Uterus (tissue), 3 donors: ENCODE measurements at regions not wholly inside any gene's neighbourhood (a gene's known extent, or its start where the extent isn't known, plus 50 kb on each side); places are given as distances from the start of the nearest gene placed in this dataset.

Experiments used
- DNase-seq, 2 donors: peaks; one replicate each; pipeline ENCODE4 v3.0.0-alpha.2; 2019 to 2020
- H3K27ac ChIP-seq, 2 donors: fragments of 200-600 bp; sonication (generic); 1 replicate in 1 of 2; 2 replicates in 1 of 2; pipeline ENCODE4 v1.5.1; 2016 to 2018
- H3K27me3 ChIP-seq, 2 donors: fragments of 200-600 bp; sonication (generic); one replicate each; pipeline ENCODE4 v1.5.1; 2018 to 2019; ENCODE audit warnings: control low read depth in 1 of 2
- H3K36me3 ChIP-seq, 2 donors: fragments of 200-600 bp; sonication (generic); one replicate each; pipeline ENCODE4 v1.5.1; 2019; ENCODE audit warnings: control low read depth in 1 of 2
- H3K4me1 ChIP-seq, 2 donors: fragments of 200-600 bp; sonication (generic); one replicate each; pipeline ENCODE4 v1.5.1; 2018 to 2019; ENCODE audit warnings: control low read depth in 1 of 2
- H3K4me3 ChIP-seq, 2 donors: fragments of 200-600 bp; sonication (generic); 1 replicate in 1 of 2; 2 replicates in 1 of 2; pipeline ENCODE4 v1.5.1; 2018 to 2019; ENCODE audit warnings: mild to moderate bottlenecking in 1 of 2
- H3K9me3 ChIP-seq, 2 donors: fragments of 200-600 bp; sonication (generic); one replicate each; pipeline ENCODE4 v1.5.1; 2019; ENCODE audit warnings: control low read depth in 1 of 2
- CTCF ChIP-seq, 4 experiments: fragments of 200-600 bp in 2 of 4; fragments of 450-650 bp in 2 of 4; sonication (generic) in 2 of 4; IDR thresholded peaks; one replicate each; pipeline ENCODE4 v1.5.1; 2016 to 2019; ENCODE audit warnings: antibody characterized with exemption in 4 of 4, mild to moderate bottlenecking in 2 of 4, moderate library complexity in 1 of 4
- POLR2A ChIP-seq, 2 donors: fragments of 450-650 bp; IDR thresholded peaks; one replicate each; pipeline ENCODE4 v1.6.1; 2016; ENCODE audit warnings: antibody characterized with exemption in 2 of 2, mild to moderate bottlenecking in 1 of 2, moderate library complexity in 1 of 2
- intact Hi-C: fragments of 100-400 bp; cut with DNase I; formaldehyde crosslinking; loops from one replicate; pipeline ENCODE4 v1.15.1; 2023; ENCODE audit warnings: low total_unique reads
- donor health status: DM: yes; HTN: yes; CAD: no.

GRCh38 chr3:152071315-152071714 lies 197.4 kb upstream of the MBNL1 start:
- intact Hi-C loops = no loop called here
- H3K9me3 ChIP-seq = no peaks in the 10 kb centered on the region
- H3K27me3 ChIP-seq = no peaks in the 10 kb centered on the region
- no peak overlapping the region for H3K4me3 ChIP-seq
- H3K4me1 ChIP-seq = no peaks in the 10 kb centered on the region
- no peak overlapping the region for H3K27ac ChIP-seq
- TF ChIP-seq POLR2A (IDR thresholded peaks at IDR 0.05) = no peak
- TF ChIP-seq CTCF (IDR thresholded peaks at IDR 0.05) = no peak
- DNase-seq = no peak
- H3K36me3 ChIP-seq = no peaks in the 10 kb centered on the region

- Histone ChIP-seq H3K27ac (no peak overlapping the region), H3K27me3 (no peaks in the 10 kb centered on the region), H3K36me3 (no peaks in the 10 kb centered on the region), H3K4me3 (no peak overlapping the region), H3K4me1 (no peaks in the 10 kb centered on the region), H3K9me3 (no peaks in the 10 kb centered on the region)
- TF ChIP-seq POLR2A (IDR thresholded peaks at IDR 0.05) = no peak
- peak in 3 of 4 experiments; percentile 18 to 30 (median 19) for TF ChIP-seq CTCF (IDR thresholded peaks at IDR 0.05)
- intact Hi-C loops = no loop called here
- DNase-seq = no peak
These were observed 196.8 kb upstream of the MBNL1 start for GRCh38 chr3:152071924-152072323.

GRCh38 chr3:152073267-152073666 lies 195.5 kb upstream of the MBNL1 start:
- TF ChIP-seq CTCF (IDR thresholded peaks at IDR 0.05) (peak in 3 of 4 experiments; percentile 28 to 34 (median 33)), POLR2A (IDR thresholded peaks at IDR 0.05) (no peak)
- Histone ChIP-seq H3K4me3 (no peak overlapping the region), H3K4me1 (no peaks in the 10 kb centered on the region), H3K27ac (no peak overlapping the region), H3K36me3 (no peaks in the 10 kb centered on the region), H3K27me3 (no peaks in the 10 kb centered on the region), H3K9me3 (no peaks in the 10 kb centered on the region)
- no peak for DNase-seq
- intact Hi-C loops = no loop called here

- Histone ChIP-seq H3K4me3 (no peak overlapping the region), H3K4me1 (no peaks in the 10 kb centered on the region), H3K36me3 (no peaks in the 10 kb centered on the region), H3K9me3 (no peaks in the 10 kb centered on the region), H3K27me3 (no peaks in the 10 kb centered on the region), H3K27ac (no peak overlapping the region)
- no peak for DNase-seq
- intact Hi-C loops = no loop called here
- TF ChIP-seq POLR2A (IDR thresholded peaks at IDR 0.05) = no peak
- no peak for TF ChIP-seq CTCF (IDR thresholded peaks at IDR 0.05)
These were observed 192.6 kb upstream of the MBNL1 start for GRCh38 chr3:152076148-152076547.

- Histone ChIP-seq H3K4me3 (no peak overlapping the region), H3K27ac (no peak overlapping the region), H3K36me3 (no peaks in the 10 kb centered on the region), H3K9me3 (no peaks in the 10 kb centered on the region), H3K27me3 (no peaks in the 10 kb centered on the region), H3K4me1 (no peaks in the 10 kb centered on the region)
- no peak for TF ChIP-seq POLR2A (IDR thresholded peaks at IDR 0.05)
- intact Hi-C loops = no loop called here
- DNase-seq = no peak
These were observed 188.7 kb upstream of the MBNL1 start for GRCh38 chr3:152079980-152080379.

GRCh38 chr3:152083135-152083534 lies 185.6 kb upstream of the MBNL1 start:
- no peak for TF ChIP-seq POLR2A (IDR thresholded peaks at IDR 0.05)
- no peak for TF ChIP-seq CTCF (IDR thresholded peaks at IDR 0.05)
- intact Hi-C loops = no loop called here
- Histone ChIP-seq H3K4me1 (no peaks in the 10 kb centered on the region), H3K27ac (no peak overlapping the region), H3K27me3 (no peaks in the 10 kb centered on the region), H3K9me3 (no peaks in the 10 kb centered on the region), H3K4me3 (no peak overlapping the region), H3K36me3 (no peaks in the 10 kb centered on the region)
- DNase-seq = no peak
